H1 (cell line): ENCODE measurements at regions not wholly inside any gene's neighbourhood (a gene's known extent, or its start where the extent isn't known, plus 50 kb on each side); places are given as distances from the start of the nearest gene placed in this dataset.

Experiments
- CBX8 ChIP-seq: fragments of 300-800, 300-1000 bp; sonication (generic); IDR thresholded peaks from 2 replicates; pipeline ENCODE4 v1.7.1; 2016; ENCODE audit warnings: low read depth, low read length, borderline replicate concordance
- PHF8 ChIP-seq: fragments of 200-600 bp; sonication (generic); conservative IDR thresholded peaks from 2 replicates; pipeline ENCODE4 v1.7.1; 2012; ENCODE audit warnings: low read depth, mild to moderate bottlenecking, inconsistent platforms, low read length, moderate library complexity

DNA sequence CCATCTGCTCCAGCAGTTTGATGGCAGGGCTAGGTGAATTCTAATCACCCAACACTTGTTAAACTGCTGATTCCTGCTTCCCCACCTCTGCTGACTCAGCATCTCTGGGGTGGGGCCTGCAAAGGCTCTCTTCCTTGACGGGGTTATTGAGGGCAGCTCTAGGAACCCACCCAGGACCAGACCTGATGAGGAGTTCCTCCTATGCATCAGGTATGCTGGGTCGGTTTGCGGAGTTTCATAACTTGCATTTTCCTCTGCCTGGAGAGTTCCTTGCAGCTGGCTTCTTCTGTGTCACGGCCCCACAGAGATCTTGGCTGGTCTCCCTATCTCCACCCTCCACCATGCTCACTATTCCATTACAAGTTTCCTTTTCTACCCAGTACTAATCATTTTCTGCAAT lies 93.4 kb upstream of the CCL2 start (continued):
- TF ChIP-seq PHF8 (no peak), CBX8 (no peak)
